K562 (cell line): ENCODE measurements at regions not wholly inside any gene's neighbourhood (a gene's known extent, or its start where the extent isn't known, plus 50 kb on each side); places are given as distances from the start of the nearest gene placed in this dataset.

Experiments
- ATAC-seq: fragments of 200-7000 bp; cut with Tn5 transposase; 3 replicates; pipeline ENCODE4 v1.9.1; 2020; ENCODE audit warnings: moderate library complexity
- BruUV-seq: library from RNA; stranded (reverse); fragments of 400-500 nt; replicated peaks from 2 replicates; lab custom pipeline; 2021; lab: Mats Ljungman, UMichigan
- CTCF ChIA-PET: fragments of 300-600 bp; formaldehyde crosslinking; extraction: SDS; loops from one replicate; lab custom pipeline; 2021; ENCODE audit warnings: low intra/inter-chr PET ratio; lab: Yijun Ruan, JAX
- POLR2A ChIA-PET: fragments of 300-600, 350-650 bp; sonication (Branson Sonifier 250); formaldehyde crosslinking; extraction: SDS; loops from one replicate; lab custom pipeline; 2021; ENCODE audit warnings: antibody characterized with exemption, inconsistent platforms; lab: Yijun Ruan, JAX
- DNase-seq, 4 experiments: peaks; one replicate each; pipeline versions ENCODE4 v3.0.0 to v3.0.0-alpha.2; 2011 to 2018; ENCODE audit warnings: low spot score in 3 of 4, mixed read lengths in 3 of 4; ENCODE audit errors: extremely low read depth in 1 of 4
- FAIRE-seq: peaks from 2 replicates; lab custom pipeline; 2011; peaks lifted over from hg19 to GRCh38; lab: Jason Lieb, UNC
- H2AFZ ChIP-seq: 2 replicates; pipeline ENCODE4 v1.6.0; 2011; ENCODE audit warnings: low read depth, low read length, control low read depth, inconsistent platforms
- H3K27ac ChIP-seq: fragments of 200-600 bp; 3 replicates; pipeline ENCODE4 v1.8.0; 2011; ENCODE audit warnings: low read depth, mild to moderate bottlenecking, control low read depth, inconsistent platforms, low read length, moderate library complexity, mixed read lengths; ENCODE audit errors: extremely low read depth
- H3K27me3 ChIP-seq, 2 experiments: fragments of 300-600 bp in 1 of 2; 2 replicates in 1 of 2; 3 replicates in 1 of 2; pipeline versions ENCODE4 v1.6.0 to v1.8.0; 2011; ENCODE audit warnings: inconsistent platforms in 2 of 2, low read length in 2 of 2, mild to moderate bottlenecking in 1 of 2, mixed read lengths in 1 of 2, moderate library complexity in 1 of 2; ENCODE audit not compliant: control insufficient read depth in 2 of 2, insufficient read depth in 2 of 2
- H3K36me3 ChIP-seq: fragments of 300-600 bp; 3 replicates; pipeline ENCODE4 v1.8.0; 2011; ENCODE audit warnings: mild to moderate bottlenecking, low read length, inconsistent platforms; ENCODE audit not compliant: control insufficient read depth, insufficient read depth
- H3K4me1 ChIP-seq, 2 experiments: fragments of 200-600 bp in 1 of 2; replicated peaks in 1 of 2; 2 replicates in 1 of 2; 3 replicates in 1 of 2; pipeline versions ENCODE4 v1.5.1 to v1.8.0; 2011; ENCODE audit warnings: inconsistent platforms in 2 of 2, low read length in 2 of 2, mild to moderate bottlenecking in 1 of 2, mixed read lengths in 1 of 2, moderate library complexity in 1 of 2; ENCODE audit not compliant: control insufficient read depth in 2 of 2, insufficient read depth in 2 of 2
- H3K4me2 ChIP-seq: 2 replicates; pipeline ENCODE4 v1.6.1; 2011; ENCODE audit warnings: low read length, control low read depth, inconsistent platforms, mixed read lengths; ENCODE audit not compliant: insufficient read depth
- H3K4me3 ChIP-seq: fragments of 200-600 bp; sonication (generic), shearing (Covaris generic); 2 replicates; pipeline ENCODE4 v1.5.1; 2016; ENCODE audit warnings: control low read depth, inconsistent platforms
- H3K79me2 ChIP-seq: fragments of 200-600 bp; 3 replicates; pipeline ENCODE4 v1.8.0; 2011; ENCODE audit warnings: low read length, inconsistent platforms; ENCODE audit not compliant: control insufficient read depth, insufficient read depth
- H3K9ac ChIP-seq, 2 experiments: 2 replicates each; pipeline versions ENCODE4 v1.6.0 to v1.6.1; 2011; ENCODE audit warnings: low read depth in 2 of 2, low read length in 2 of 2, control low read depth in 1 of 2, inconsistent platforms in 1 of 2, mild to moderate bottlenecking in 1 of 2, mixed read lengths in 1 of 2; ENCODE audit not compliant: insufficient read depth in 1 of 2
- H3K9me1 ChIP-seq: one replicate; pipeline ENCODE4 v1.6.0; 2011; ENCODE audit warnings: inconsistent platforms, mild to moderate bottlenecking, low read length, moderate library complexity; ENCODE audit not compliant: control insufficient read depth, insufficient read depth
- H3K9me3 ChIP-seq: replicated peaks from 2 replicates; pipeline ENCODE4 v1.5.1; 2011; ENCODE audit warnings: low read depth, low read length, inconsistent platforms; ENCODE audit not compliant: control insufficient read depth, insufficient read depth
- H4K20me1 ChIP-seq: replicated peaks from 2 replicates; pipeline ENCODE4 v1.6.1; 2011; ENCODE audit warnings: low read length, inconsistent platforms, mixed read lengths; ENCODE audit not compliant: control insufficient read depth, insufficient read depth
- ETS2 ChIP-seq: IDR thresholded peaks from 2 replicates; pipeline ENCODE4 v1.6.1; 2016; ENCODE audit warnings: borderline replicate concordance, missing genetic modification characterization, mild to moderate bottlenecking, moderate library complexity, missing compliant biosample characterization; ENCODE audit not compliant: poor library complexity, severe bottlenecking
- HDAC8 ChIP-seq: fragments of 450-650 bp; IDR thresholded peaks from 2 replicates; pipeline ENCODE4 v1.6.1; 2016; ENCODE audit warnings: mild to moderate bottlenecking, missing genetic modification characterization, moderate library complexity, missing compliant biosample characterization
- HNRNPH1 ChIP-seq: fragments of 200-400 bp; formaldehyde crosslinking; optimal IDR thresholded peaks from 2 replicates; pipeline ENCODE3; 2017; ENCODE audit warnings: low read depth, mild to moderate bottlenecking, low read length, moderate library complexity
- L3MBTL2 ChIP-seq: fragments of 450-650 bp; IDR thresholded peaks from 2 replicates; pipeline ENCODE4 v1.6.1; 2016; ENCODE audit warnings: mild to moderate bottlenecking, moderate library complexity
- NUFIP1 ChIP-seq: fragments of 450-650 bp; IDR thresholded peaks from 2 replicates; pipeline ENCODE4 v1.6.1; 2018; ENCODE audit not compliant: partially characterized antibody
- PHB ChIP-seq: fragments of 250-450 bp; sonication (Bioruptor Pico); IDR thresholded peaks from 2 replicates; pipeline ENCODE4 v1.5.0; 2021
- POLR2A ChIP-seq: fragments of 450-650 bp; conservative IDR thresholded peaks from 2 replicates; pipeline ENCODE4 v1.6.1; 2016
- POLR2AphosphoS2 ChIP-seq: IDR thresholded peaks from 2 replicates; pipeline ENCODE4 v1.6.1; 2012; ENCODE audit warnings: low read length, improper control_type of control experiment
- SNAPC5 ChIP-seq: fragments of 250-450 bp; sonication (Bioruptor Pico); IDR thresholded peaks from 2 replicates; pipeline ENCODE4 v1.8.0; 2021; ENCODE audit warnings: moderate library complexity, mild to moderate bottlenecking, inconsistent platforms
- ZBTB2 ChIP-seq: fragments of 450-650 bp; IDR thresholded peaks from 2 replicates; pipeline ENCODE4 v1.6.1; 2016; ENCODE audit warnings: antibody characterized with exemption
- ZNF518B ChIP-seq: fragments of 250-450 bp; sonication (Bioruptor Pico); IDR thresholded peaks from 2 replicates; pipeline ENCODE4 v1.5.0; 2021; ENCODE audit warnings: mild to moderate bottlenecking, moderate library complexity
- ZNF583 ChIP-seq: fragments of 250-450 bp; sonication (Bioruptor Pico); IDR thresholded peaks from 2 replicates; pipeline ENCODE4 v1.4.0; 2020
- WGBS: fragments of 100-300 bp; shearing (Covaris generic); methylation state at CpG from one replicate; pipeline ENCODE4 v1.1.6; 2016; ENCODE audit warnings: low coverage, mixed read lengths; ENCODE audit not compliant: insufficient coverage; ENCODE audit errors: missing lambda C conversion rate; 5-methylcytosine and 5-hydroxymethylcytosine counted together
- in situ Hi-C: fragments of 300-500 bp; cut with MboI; formaldehyde crosslinking; loops from 4 replicates; pipeline ENCODE4 v1.15.0; 2018; ENCODE audit warnings: inconsistent platforms, mixed read lengths
- intact Hi-C: fragments of 100-400 bp; cut with micrococcal nuclease; formaldehyde crosslinking; loops from 2 replicates; pipeline ENCODE4 v1.14.2; 2022

- no peak for FAIRE-seq
- BruUV-seq, result no TSS peak
- ChIA-PET POLR2A (no interaction called here), CTCF (no interaction called here)
- Histone ChIP-seq H3K9me1 (no peaks in the 10 kb centered on the region), H3K9me3 (no peaks in the 10 kb centered on the region), H4K20me1 (no peaks in the 10 kb centered on the region), H2AFZ (no peak overlapping the region), H3K27me3 (no peaks in the 10 kb centered on the region), H3K9ac (no peak overlapping the region), H3K27ac (no peak overlapping the region), H3K4me1 (no peaks in the 10 kb centered on the region), H3K4me2 (no peak overlapping the region), H3K36me3 (no peaks in the 10 kb centered on the region), H3K79me2 (no peaks in the 10 kb centered on the region), H3K4me3 (no peak overlapping the region)
- no peak for TF ChIP-seq ZNF518B (CRISPR knock-in tag)
- TF ChIP-seq ZBTB2, result no peak
- TF ChIP-seq L3MBTL2, result no peak
- no peak for TF ChIP-seq PHB (CRISPR knock-in tag)
- no peak for TF ChIP-seq HDAC8 (tag)
- TF ChIP-seq POLR2AphosphoS2, result no peak
- TF ChIP-seq ETS2 (tag), result no peak
- TF ChIP-seq NUFIP1, result no peak
- no peak for TF ChIP-seq POLR2A
- TF ChIP-seq ZNF583, result no peak
- no peak for TF ChIP-seq HNRNPH1
- no peak for TF ChIP-seq SNAPC5 (CRISPR knock-in tag)
- intact Hi-C loops, result no loop called here
- no peak for DNase-seq
- in situ Hi-C loops, result no loop called here
- no peak for ATAC-seq
- 38% methylated on average over 2 of the region's 2 CpGs for WGBS
Observed at GRCh38 chr12:91454179-91454578, 271.6 kb upstream of the DCN start.
